Stromal cell of bone marrow (primary cell): ENCODE measurements at regions not wholly inside any gene's neighbourhood (a gene's known extent, or its start where the extent isn't known, plus 50 kb on each side); places are given as distances from the start of the nearest gene placed in this dataset.
A peak's percentile ranks its signal among the peaks of the same experiment; 100 is the strongest.

ENCODE experiments used
- DNase-seq: peaks from one replicate; pipeline ENCODE4 v3.0.0-alpha.2; 2012; ENCODE audit warnings: low read depth

- DNase-seq, result no peak
Observed at GRCh38 chrX:121102101-121102500, 54.7 kb downstream of the GLUD2 start.

- DNase-seq, result peak; percentile 8
Observed at GRCh38 chrX:121103381-121103780, 56.0 kb downstream of the GLUD2 start.

- no peak for DNase-seq
Observed at GRCh38 chrX:121106484-121107235, 59.2 kb downstream of the GLUD2 start.

- DNase-seq, result no peak
Observed at GRCh38 chrX:121109986-121110385, 62.6 kb downstream of the GLUD2 start.

GRCh38 chrX:121110536-121110935 is 63.1 kb downstream of the GLUD2 start:
- DNase-seq, result no peak

GRCh38 chrX:121114691-121115090 is 67.3 kb downstream of the GLUD2 start:
- no peak for DNase-seq

- no peak for DNase-seq
Observed at GRCh38 chrX:121120690-121121605, 73.5 kb downstream of the GLUD2 start.

- no peak for DNase-seq
Observed at GRCh38 chrX:121122332-121122731, 74.9 kb downstream of the GLUD2 start.

- no peak for DNase-seq
Observed at GRCh38 chrX:121128925-121129877, 81.8 kb downstream of the GLUD2 start.

- no peak for DNase-seq
Observed at GRCh38 chrX:121132675-121133074, 85.3 kb downstream of the GLUD2 start.

GRCh38 chrX:121135488-121136207 is 88.2 kb downstream of the GLUD2 start:
- no peak for DNase-seq

GRCh38 chrX:121146059-121146628 is 98.7 kb downstream of the GLUD2 start:
- DNase-seq, result no peak

GRCh38 chrX:121150217-121150616 is 102.8 kb downstream of the GLUD2 start:
- no peak for DNase-seq

- no peak for DNase-seq
Observed at GRCh38 chrX:121151293-121151692, 103.9 kb downstream of the GLUD2 start.

- no peak for DNase-seq
Observed at GRCh38 chrX:121154858-121155404, 107.5 kb downstream of the GLUD2 start.

- no peak for DNase-seq
Observed at GRCh38 chrX:121160987-121161386, 113.6 kb downstream of the GLUD2 start.

- DNase-seq, result no peak
Observed at GRCh38 chrX:121161501-121161933, 114.1 kb downstream of the GLUD2 start.

- no peak for DNase-seq
Observed at GRCh38 chrX:121163443-121163842, 116.0 kb downstream of the GLUD2 start.

- no peak for DNase-seq
Observed at GRCh38 chrX:121165930-121166359, 118.5 kb downstream of the GLUD2 start.
